ENCODE measurements at regions not wholly inside any gene's neighbourhood (a gene's known extent, or its start where the extent isn't known, plus 50 kb on each side); places are given as distances from the start of the nearest gene placed in this dataset.

DNA sequence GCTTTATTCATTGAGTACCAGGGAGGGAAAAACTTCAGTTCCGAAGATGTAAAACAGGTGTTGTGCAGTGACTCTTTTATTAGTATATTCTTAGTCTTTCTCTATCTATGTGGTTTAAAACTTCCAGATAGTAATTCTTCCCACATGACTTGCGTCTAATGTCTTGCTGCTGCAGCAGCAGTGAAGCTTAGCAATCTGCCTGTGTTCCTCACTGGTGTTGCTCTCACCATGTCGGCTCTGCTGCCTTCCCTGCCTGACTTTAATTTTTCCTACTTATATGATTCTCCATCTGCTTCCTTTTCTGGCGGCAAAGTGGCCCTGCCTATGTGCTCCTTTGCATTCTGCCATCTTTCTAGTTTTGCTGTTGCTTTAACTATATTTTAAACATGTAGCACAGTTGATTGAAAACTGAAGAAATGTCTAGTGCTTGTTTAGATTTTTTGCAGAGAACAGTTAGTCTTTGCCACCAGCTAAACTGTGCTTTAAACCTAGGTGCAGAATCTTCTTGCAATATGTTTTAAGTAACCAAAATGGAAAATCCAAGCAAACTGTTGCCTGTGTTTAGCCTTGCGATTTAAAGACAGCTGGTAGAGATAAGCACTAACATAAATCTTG lies 1934.2 kb upstream of the IGFBP7 start:
- TF ChIP-seq ZNF121 (CRISPR knock-in tag; IDR thresholded peaks at IDR 0.05) (no peak), ZNF317 (CRISPR knock-in tag; IDR thresholded peaks at IDR 0.05; ENCODE audit: borderline replicate concordance, low read depth) (no peak), CTCF (IDR thresholded peaks at IDR 0.05) (no peak), CREB1 (CRISPR knock-in tag; IDR thresholded peaks at IDR 0.05) (no peak), RELA (CRISPR knock-in tag; IDR thresholded peaks at IDR 0.05; ENCODE audit: borderline replicate concordance) (no peak)
- TF ChIP-seq, protein P1, sequence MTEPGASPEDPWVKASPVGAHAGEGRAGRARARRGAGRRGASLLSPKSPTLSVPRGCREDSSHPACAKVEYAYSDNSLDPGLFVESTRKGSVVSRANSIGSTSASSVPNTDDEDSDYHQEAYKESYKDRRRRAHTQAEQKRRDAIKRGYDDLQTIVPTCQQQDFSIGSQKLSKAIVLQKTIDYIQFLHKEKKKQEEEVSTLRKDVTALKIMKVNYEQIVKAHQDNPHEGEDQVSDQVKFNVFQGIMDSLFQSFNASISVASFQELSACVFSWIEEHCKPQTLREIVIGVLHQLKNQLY (CRISPR knock-in tag; IDR thresholded peaks at IDR 0.05) = no peak

All from WTC11 (cell line).